ENCODE measurements at regions not wholly inside any gene's neighbourhood (a gene's known extent, or its start where the extent isn't known, plus 50 kb on each side); places are given as distances from the start of the nearest gene placed in this dataset.

DNA sequence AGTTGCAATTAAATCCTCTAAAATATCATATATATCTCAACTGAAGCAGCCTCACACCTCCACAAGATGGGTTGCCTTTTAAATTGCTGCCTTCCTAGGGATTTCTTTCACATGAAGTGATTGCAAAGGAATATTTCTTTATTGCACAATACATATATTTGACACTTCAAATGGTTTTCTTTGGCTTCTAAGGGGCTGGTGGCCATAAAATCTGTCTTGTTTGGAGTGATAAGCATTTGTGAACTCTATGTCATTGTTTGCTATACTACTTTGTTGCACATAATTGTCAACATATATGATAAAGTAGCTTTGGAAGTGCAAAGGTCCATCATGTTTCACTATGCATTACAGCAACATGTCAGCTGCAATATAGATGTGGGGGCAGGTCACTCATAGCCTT is 2380.9 kb downstream of the PCDH9 start:
- TF ChIP-seq EGR1 (IDR thresholded peaks at IDR 0.05) (no peak), TEAD4 (IDR thresholded peaks at IDR 0.05) (no peak), TAF1 (IDR thresholded peaks at IDR 0.05; ENCODE audit: low read depth) (no peak), TCF12 (IDR thresholded peaks at IDR 0.05; ENCODE audit: low read depth) (no peak), CREB1 (IDR thresholded peaks at IDR 0.05; ENCODE audit: low read depth) (no peak), FOXM1 (IDR thresholded peaks at IDR 0.05; ENCODE audit: borderline replicate concordance, low read depth) (no peak), EP300 (IDR thresholded peaks at IDR 0.05; ENCODE audit: borderline replicate concordance) (no peak)
- TF ChIP-seq, protein P1, sequence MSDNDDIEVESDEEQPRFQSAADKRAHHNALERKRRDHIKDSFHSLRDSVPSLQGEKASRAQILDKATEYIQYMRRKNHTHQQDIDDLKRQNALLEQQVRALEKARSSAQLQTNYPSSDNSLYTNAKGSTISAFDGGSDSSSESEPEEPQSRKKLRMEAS (IDR thresholded peaks at IDR 0.05), result no peak
- TF ChIP-seq, protein P2, sequence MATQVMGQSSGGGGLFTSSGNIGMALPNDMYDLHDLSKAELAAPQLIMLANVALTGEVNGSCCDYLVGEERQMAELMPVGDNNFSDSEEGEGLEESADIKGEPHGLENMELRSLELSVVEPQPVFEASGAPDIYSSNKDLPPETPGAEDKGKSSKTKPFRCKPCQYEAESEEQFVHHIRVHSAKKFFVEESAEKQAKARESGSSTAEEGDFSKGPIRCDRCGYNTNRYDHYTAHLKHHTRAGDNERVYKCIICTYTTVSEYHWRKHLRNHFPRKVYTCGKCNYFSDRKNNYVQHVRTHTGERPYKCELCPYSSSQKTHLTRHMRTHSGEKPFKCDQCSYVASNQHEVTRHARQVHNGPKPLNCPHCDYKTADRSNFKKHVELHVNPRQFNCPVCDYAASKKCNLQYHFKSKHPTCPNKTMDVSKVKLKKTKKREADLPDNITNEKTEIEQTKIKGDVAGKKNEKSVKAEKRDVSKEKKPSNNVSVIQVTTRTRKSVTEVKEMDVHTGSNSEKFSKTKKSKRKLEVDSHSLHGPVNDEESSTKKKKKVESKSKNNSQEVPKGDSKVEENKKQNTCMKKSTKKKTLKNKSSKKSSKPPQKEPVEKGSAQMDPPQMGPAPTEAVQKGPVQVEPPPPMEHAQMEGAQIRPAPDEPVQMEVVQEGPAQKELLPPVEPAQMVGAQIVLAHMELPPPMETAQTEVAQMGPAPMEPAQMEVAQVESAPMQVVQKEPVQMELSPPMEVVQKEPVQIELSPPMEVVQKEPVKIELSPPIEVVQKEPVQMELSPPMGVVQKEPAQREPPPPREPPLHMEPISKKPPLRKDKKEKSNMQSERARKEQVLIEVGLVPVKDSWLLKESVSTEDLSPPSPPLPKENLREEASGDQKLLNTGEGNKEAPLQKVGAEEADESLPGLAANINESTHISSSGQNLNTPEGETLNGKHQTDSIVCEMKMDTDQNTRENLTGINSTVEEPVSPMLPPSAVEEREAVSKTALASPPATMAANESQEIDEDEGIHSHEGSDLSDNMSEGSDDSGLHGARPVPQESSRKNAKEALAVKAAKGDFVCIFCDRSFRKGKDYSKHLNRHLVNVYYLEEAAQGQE (IDR thresholded peaks at IDR 0.05; ENCODE audit: low read depth), result no peak

DNA sequence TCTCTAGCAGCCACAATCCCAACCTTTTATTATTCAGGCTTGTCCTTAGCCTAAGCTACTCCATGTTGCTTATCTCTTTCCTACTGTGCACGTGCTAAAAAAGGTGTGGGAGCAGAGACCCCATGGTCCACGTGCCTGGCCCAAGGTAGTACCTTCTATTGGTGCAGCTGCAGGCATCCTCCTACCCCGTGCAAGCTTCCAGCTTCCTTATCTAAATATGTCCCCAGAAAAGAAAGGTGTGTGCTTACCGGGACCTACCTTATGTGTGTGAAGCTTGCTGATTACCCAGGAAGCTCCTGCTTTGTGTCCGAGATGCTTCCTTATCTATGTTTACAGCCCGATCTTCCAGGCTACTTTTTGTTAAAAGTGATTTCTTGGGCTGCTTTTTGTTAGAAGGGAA is 2382.4 kb downstream of the PCDH9 start:
- TF ChIP-seq FOXM1 (IDR thresholded peaks at IDR 0.05; ENCODE audit: borderline replicate concordance, low read depth), result no peak
- no peak for TF ChIP-seq TAF1 (IDR thresholded peaks at IDR 0.05; ENCODE audit: low read depth)
- TF ChIP-seq EGR1 (IDR thresholded peaks at IDR 0.05), result no peak
- TF ChIP-seq, protein P1 (IDR thresholded peaks at IDR 0.05), result no peak
- TF ChIP-seq NFIC (IDR thresholded peaks at IDR 0.05), result no peak
- no peak for TF ChIP-seq EP300 (IDR thresholded peaks at IDR 0.05; ENCODE audit: borderline replicate concordance)
- no peak for TF ChIP-seq TCF12 (IDR thresholded peaks at IDR 0.05; ENCODE audit: low read depth)
- TF ChIP-seq, protein P2 (IDR thresholded peaks at IDR 0.05; ENCODE audit: low read depth), result no peak
- TF ChIP-seq RAD21 (IDR thresholded peaks at IDR 0.05; ENCODE audit: low read depth), result no peak
- no peak for TF ChIP-seq TEAD4 (IDR thresholded peaks at IDR 0.05)
- TF ChIP-seq ZBTB7A (IDR thresholded peaks at IDR 0.05; ENCODE audit: low read depth), result no peak
- no peak for TF ChIP-seq YY1 (IDR thresholded peaks at IDR 0.05; ENCODE audit: low read depth)
- TF ChIP-seq CREB1 (IDR thresholded peaks at IDR 0.05; ENCODE audit: low read depth), result no peak
- TF ChIP-seq, protein P3, sequence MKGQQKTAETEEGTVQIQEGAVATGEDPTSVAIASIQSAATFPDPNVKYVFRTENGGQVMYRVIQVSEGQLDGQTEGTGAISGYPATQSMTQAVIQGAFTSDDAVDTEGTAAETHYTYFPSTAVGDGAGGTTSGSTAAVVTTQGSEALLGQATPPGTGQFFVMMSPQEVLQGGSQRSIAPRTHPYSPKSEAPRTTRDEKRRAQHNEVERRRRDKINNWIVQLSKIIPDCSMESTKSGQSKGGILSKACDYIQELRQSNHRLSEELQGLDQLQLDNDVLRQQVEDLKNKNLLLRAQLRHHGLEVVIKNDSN (IDR thresholded peaks at IDR 0.05), result no peak
- TF ChIP-seq CEBPB (IDR thresholded peaks at IDR 0.05), result no peak

DNA sequence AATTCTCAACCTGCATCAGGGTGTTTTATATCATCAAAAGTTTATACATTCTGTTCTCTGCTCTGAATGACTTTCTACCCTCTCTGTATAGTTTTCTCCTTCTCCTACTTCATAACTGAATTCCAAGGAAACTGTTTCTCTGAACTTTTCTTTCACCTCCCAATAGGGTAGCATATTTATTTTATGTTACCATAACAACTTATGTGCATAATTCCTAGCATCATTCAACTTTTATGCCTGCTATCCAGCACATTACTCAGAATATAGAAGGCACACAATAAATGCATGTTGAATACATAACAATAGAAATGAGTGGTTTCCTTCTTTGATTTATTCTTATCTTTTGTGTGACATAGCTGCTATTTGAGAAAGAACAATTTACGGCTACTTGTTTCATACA is 2385.0 kb downstream of the PCDH9 start:
- TF ChIP-seq FOXM1 (IDR thresholded peaks at IDR 0.05; ENCODE audit: borderline replicate concordance, low read depth), result no peak
- TF ChIP-seq, protein P3 (IDR thresholded peaks at IDR 0.05), result no peak
- no peak for TF ChIP-seq EP300 (IDR thresholded peaks at IDR 0.05; ENCODE audit: borderline replicate concordance)
- TF ChIP-seq RAD21 (IDR thresholded peaks at IDR 0.05; ENCODE audit: low read depth), result no peak
- TF ChIP-seq EGR1 (IDR thresholded peaks at IDR 0.05), result no peak
- no peak for TF ChIP-seq TEAD4 (IDR thresholded peaks at IDR 0.05)
- TF ChIP-seq CEBPB (IDR thresholded peaks at IDR 0.05), result no peak

DNA sequence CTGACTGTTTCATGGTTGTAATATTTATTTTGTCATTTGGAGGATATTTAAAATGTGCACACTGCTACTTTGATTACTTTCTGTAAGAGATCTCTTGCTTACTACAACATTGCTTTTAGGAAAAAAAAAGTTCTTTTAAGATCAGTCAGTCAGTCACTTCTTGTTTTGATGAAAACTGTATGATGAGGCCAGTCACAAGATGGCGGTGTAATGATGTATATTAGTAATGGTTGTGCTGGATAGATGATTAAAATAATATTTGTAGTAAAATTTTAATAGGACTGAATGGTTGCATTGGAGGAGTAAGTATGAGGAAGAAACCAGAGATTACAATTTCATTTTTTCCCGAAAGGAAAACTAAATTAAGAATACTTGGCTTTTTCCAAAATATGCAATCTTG is 2411.1 kb downstream of the PCDH9 start:
- TF ChIP-seq YY1 (IDR thresholded peaks at IDR 0.05; ENCODE audit: low read depth) (no peak), TCF12 (IDR thresholded peaks at IDR 0.05; ENCODE audit: low read depth) (no peak), ZBTB7A (IDR thresholded peaks at IDR 0.05; ENCODE audit: low read depth) (no peak), TEAD4 (IDR thresholded peaks at IDR 0.05) (no peak), NFIC (IDR thresholded peaks at IDR 0.05) (no peak), EP300 (IDR thresholded peaks at IDR 0.05; ENCODE audit: borderline replicate concordance) (no peak), TAF1 (IDR thresholded peaks at IDR 0.05; ENCODE audit: low read depth) (no peak), FOXM1 (IDR thresholded peaks at IDR 0.05; ENCODE audit: borderline replicate concordance, low read depth) (no peak), CREB1 (IDR thresholded peaks at IDR 0.05; ENCODE audit: low read depth) (no peak)
- TF ChIP-seq, protein P3 (IDR thresholded peaks at IDR 0.05), result no peak
- TF ChIP-seq, protein P2 (IDR thresholded peaks at IDR 0.05; ENCODE audit: low read depth), result no peak
- TF ChIP-seq, protein P1 (IDR thresholded peaks at IDR 0.05), result no peak
